OCI-LY3 (cell line): ENCODE measurements at regions not wholly inside any gene's neighbourhood (a gene's known extent, or its start where the extent isn't known, plus 50 kb on each side); places are given as distances from the start of the nearest gene placed in this dataset.

Source experiments
- H2AFZ ChIP-seq: fragments of 200-600, 300-600 bp; shearing (Covaris generic); 2 replicates; pipeline ENCODE4 v1.6.0; 2014; ENCODE audit warnings: antibody characterized with exemption, low read depth, low read length
- H3K27ac ChIP-seq: fragments of 200-600, 300-600 bp; sonication (generic); 2 replicates; pipeline ENCODE4 v1.5.1; 2014; ENCODE audit warnings: mild to moderate bottlenecking, low read length, moderate library complexity, mixed read lengths
- H3K27me3 ChIP-seq: fragments of 200-600, 300-600 bp; sonication (generic); 2 replicates; pipeline ENCODE4 v1.6.1; 2014; ENCODE audit warnings: low read depth, low read length, mixed read lengths
- H3K36me3 ChIP-seq: fragments of 200-600, 300-600 bp; sonication (generic); replicated peaks from 2 replicates; pipeline ENCODE3; 2014; ENCODE audit warnings: low read depth, low read length, mixed read lengths
- H3K4me1 ChIP-seq: fragments of 300-600, 200-600 bp; sonication (generic); 2 replicates; pipeline ENCODE4 v1.6.1; 2014; ENCODE audit warnings: low read length, mixed read lengths
- H3K4me2 ChIP-seq: fragments of 200-600, 300-600 bp; sonication (generic); 2 replicates; pipeline ENCODE4 v1.6.1; 2014; ENCODE audit warnings: low read length, mixed read lengths
- H3K4me3 ChIP-seq: fragments of 300-600, 200-600 bp; sonication (generic); 2 replicates; pipeline ENCODE4 v1.5.1; 2014; ENCODE audit warnings: antibody characterized with exemption, mild to moderate bottlenecking, low read length, moderate library complexity
- H3K79me2 ChIP-seq: fragments of 300-600, 200-600 bp; shearing (Covaris generic); 2 replicates; pipeline ENCODE4 v1.6.1; 2014; ENCODE audit warnings: mild to moderate bottlenecking, low read length, mixed read lengths
- H3K9ac ChIP-seq: fragments of 300-600, 200-600 bp; shearing (Covaris generic); 2 replicates; pipeline ENCODE4 v1.6.0; 2014; ENCODE audit warnings: mild to moderate bottlenecking, low read length, moderate library complexity
- H3K9me3 ChIP-seq: fragments of 200-600, 300-600 bp; shearing (Covaris generic); 2 replicates; pipeline ENCODE4 v1.6.1; 2014; ENCODE audit warnings: low read length, mixed read lengths; ENCODE audit not compliant: insufficient read depth
- H4K20me1 ChIP-seq: fragments of 200-600, 300-600 bp; sonication (generic); 2 replicates; pipeline ENCODE4 v1.6.1; 2016; ENCODE audit warnings: low read length, mixed read lengths; ENCODE audit not compliant: insufficient read depth
- EZH2phosphoT487 ChIP-seq: fragments of 200-600 bp; shearing (Covaris generic); IDR thresholded peaks from 2 replicates; pipeline ENCODE4 v1.6.1; 2018; ENCODE audit warnings: antibody characterized with exemption, mixed run types, low read depth
- TF ChIP-seq, protein P1 (sequence below): fragments of 200-600, 300-600 bp; sonication (generic); IDR thresholded peaks from 2 replicates; pipeline ENCODE4 v1.5.1; 2014; ENCODE audit warnings: antibody characterized with exemption, low read length, low read depth

DNA sequence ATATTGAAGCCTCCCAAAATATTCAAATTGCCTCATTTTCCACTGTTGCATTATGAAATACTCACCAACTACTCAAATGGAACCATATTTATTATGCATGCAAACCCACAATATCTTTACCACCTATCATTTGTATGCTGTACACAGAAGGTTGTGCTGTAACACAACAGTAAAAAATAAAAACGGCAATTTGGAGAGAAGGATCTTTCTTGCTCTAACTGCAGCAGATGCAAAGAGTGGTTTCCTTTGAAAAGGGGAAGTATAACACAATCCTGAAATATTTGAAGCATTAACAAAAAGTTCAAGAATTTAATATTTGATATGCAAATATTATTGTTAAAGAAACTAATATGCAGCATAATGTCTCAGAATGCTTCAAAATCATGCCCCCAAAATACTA is 244.5 kb upstream of the SUCLG2 start:
- Histone ChIP-seq H3K9me3 (no peaks in the 10 kb centered on the region), H2AFZ (no peak overlapping the region), H3K9ac (no peak overlapping the region), H3K4me3 (no peak overlapping the region), H3K4me1 (no peaks in the 10 kb centered on the region), H3K27me3 (peaks cover 14% of the 10 kb centered on the region; the same call in 1 of the 2 replicates), H4K20me1 (no peaks in the 10 kb centered on the region), H3K27ac (no peak overlapping the region), H3K36me3 (no peaks in the 10 kb centered on the region), H3K79me2 (no peaks in the 10 kb centered on the region), H3K4me2 (no peak overlapping the region)
- TF ChIP-seq, protein P1, sequence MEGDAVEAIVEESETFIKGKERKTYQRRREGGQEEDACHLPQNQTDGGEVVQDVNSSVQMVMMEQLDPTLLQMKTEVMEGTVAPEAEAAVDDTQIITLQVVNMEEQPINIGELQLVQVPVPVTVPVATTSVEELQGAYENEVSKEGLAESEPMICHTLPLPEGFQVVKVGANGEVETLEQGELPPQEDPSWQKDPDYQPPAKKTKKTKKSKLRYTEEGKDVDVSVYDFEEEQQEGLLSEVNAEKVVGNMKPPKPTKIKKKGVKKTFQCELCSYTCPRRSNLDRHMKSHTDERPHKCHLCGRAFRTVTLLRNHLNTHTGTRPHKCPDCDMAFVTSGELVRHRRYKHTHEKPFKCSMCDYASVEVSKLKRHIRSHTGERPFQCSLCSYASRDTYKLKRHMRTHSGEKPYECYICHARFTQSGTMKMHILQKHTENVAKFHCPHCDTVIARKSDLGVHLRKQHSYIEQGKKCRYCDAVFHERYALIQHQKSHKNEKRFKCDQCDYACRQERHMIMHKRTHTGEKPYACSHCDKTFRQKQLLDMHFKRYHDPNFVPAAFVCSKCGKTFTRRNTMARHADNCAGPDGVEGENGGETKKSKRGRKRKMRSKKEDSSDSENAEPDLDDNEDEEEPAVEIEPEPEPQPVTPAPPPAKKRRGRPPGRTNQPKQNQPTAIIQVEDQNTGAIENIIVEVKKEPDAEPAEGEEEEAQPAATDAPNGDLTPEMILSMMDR: no peak
- no peak for TF ChIP-seq EZH2phosphoT487

DNA sequence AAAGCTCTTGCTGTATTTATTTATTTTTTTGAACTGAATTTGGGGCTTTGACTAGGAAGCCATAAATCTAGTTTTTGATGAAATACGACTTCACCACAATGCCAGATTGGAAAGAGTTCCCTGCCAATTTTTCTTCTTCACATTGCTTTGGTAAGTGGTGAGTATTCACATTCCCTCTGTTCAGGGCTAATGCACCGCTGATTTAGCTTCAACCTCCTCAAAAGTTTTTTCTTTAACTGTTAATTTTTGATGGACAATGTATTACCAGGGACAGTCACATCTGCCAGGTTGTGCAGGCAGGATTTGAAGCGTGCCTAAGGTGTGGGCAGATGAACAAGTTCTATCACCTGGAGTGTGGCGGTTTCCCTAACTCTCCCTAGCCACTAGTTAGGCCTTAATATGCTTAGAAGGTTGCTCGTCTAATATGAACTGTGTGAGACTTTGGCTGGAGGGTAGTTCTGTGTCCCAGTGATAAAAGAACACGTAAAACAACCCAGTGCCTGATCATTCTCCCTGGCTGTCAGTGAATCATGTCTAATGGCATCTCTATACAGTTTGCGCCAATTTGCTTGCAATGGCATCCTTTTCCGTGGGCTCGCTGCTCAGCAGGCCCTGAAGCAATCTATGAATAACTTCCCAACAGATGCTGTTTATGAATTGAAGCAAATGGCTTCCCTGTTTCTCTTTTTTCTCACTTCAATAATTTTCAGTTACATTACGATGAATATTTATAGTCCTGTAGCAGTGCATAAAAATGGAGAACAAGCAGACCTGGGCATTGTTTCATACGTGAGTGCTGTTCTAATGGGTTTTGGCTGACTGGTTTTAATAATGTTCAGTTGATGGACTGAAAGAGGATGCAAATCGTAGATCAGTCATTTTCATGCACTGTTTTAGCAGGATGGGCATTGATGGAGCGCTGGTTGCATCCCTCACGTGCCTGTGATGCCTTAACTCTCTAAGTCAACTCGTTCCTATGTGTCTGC is 243.2 kb upstream of the SUCLG2 start:
- H3K4me1 ChIP-seq: no peaks in the 10 kb centered on the region
- no peak overlapping the region for H2AFZ ChIP-seq
- H3K9me3 ChIP-seq: no peaks in the 10 kb centered on the region
- no peak overlapping the region for H3K9ac ChIP-seq
- no peak overlapping the region for H3K27ac ChIP-seq
- peaks cover 20% of the 10 kb centered on the region; the same call in 1 of the 2 replicates for H3K27me3 ChIP-seq
- TF ChIP-seq EZH2phosphoT487: no peak
- TF ChIP-seq, protein P1: no peak
- no peak overlapping the region for H3K4me3 ChIP-seq
- no peaks in the 10 kb centered on the region for H3K36me3 ChIP-seq
- no peaks in the 10 kb centered on the region for H3K79me2 ChIP-seq
- H3K4me2 ChIP-seq: no peak overlapping the region
- no peaks in the 10 kb centered on the region for H4K20me1 ChIP-seq

DNA sequence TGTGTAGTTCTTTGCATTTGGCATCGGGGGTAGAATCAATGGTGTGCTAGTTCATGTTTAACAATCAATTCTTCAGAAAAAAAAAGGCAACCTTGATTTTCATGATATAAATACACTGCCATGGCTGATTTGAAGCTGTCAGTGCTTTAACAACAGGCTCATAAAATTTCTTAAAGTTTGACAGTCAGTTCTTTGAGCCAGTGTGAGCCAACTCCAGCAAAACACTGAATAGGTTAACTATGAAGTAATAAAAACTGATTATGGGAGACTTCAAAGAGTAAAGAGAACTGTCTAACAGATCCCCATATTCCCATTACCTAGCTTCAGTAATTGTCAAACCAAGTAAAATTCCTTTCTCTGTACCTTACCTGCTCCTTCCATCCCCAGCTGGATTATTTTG is 241.7 kb upstream of the SUCLG2 start:
- Histone ChIP-seq H3K4me3 (no peak overlapping the region), H3K9me3 (no peaks in the 10 kb centered on the region), H3K4me1 (no peaks in the 10 kb centered on the region), H3K4me2 (no peak overlapping the region), H2AFZ (no peak overlapping the region), H3K36me3 (no peaks in the 10 kb centered on the region), H3K9ac (no peak overlapping the region), H3K79me2 (no peaks in the 10 kb centered on the region), H3K27me3 (peaks cover 20% of the 10 kb centered on the region; the same call in 1 of the 2 replicates), H4K20me1 (no peaks in the 10 kb centered on the region), H3K27ac (no peak overlapping the region)
- no peak for TF ChIP-seq EZH2phosphoT487
- TF ChIP-seq, protein P1: no peak

DNA sequence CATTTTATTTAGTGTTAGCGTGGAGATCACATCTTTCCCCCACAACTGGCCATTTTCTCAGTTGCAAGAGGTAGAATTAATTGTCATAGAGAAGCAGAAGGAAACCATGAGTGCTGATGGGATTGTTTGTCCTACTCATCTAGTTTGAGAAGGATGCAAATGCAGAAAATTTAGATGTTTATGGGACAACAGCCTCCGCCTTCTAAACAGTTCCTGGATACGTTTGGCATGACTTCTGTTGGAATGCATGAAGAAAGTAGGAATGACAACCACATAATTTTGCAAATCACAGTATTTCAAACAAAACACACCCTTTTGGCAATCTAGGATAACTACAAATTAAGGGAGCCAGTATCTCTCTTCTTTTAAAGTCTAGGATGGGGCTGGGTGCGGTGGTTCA is 240.1 kb upstream of the SUCLG2 start:
- TF ChIP-seq EZH2phosphoT487: no peak
- TF ChIP-seq, protein P1: no peak
- Histone ChIP-seq H3K27ac (no peak overlapping the region), H3K4me1 (no peaks in the 10 kb centered on the region), H3K9me3 (no peaks in the 10 kb centered on the region), H3K36me3 (no peaks in the 10 kb centered on the region), H3K79me2 (no peaks in the 10 kb centered on the region), H4K20me1 (no peaks in the 10 kb centered on the region), H3K4me3 (no peak overlapping the region), H3K27me3 (peaks cover 20% of the 10 kb centered on the region; the same call in 1 of the 2 replicates), H3K4me2 (no peak overlapping the region), H3K9ac (no peak overlapping the region), H2AFZ (no peak overlapping the region)
